ENCODE measurements at regions not wholly inside any gene's neighbourhood (a gene's known extent, or its start where the extent isn't known, plus 50 kb on each side); places are given as distances from the start of the nearest gene placed in this dataset.

DNA sequence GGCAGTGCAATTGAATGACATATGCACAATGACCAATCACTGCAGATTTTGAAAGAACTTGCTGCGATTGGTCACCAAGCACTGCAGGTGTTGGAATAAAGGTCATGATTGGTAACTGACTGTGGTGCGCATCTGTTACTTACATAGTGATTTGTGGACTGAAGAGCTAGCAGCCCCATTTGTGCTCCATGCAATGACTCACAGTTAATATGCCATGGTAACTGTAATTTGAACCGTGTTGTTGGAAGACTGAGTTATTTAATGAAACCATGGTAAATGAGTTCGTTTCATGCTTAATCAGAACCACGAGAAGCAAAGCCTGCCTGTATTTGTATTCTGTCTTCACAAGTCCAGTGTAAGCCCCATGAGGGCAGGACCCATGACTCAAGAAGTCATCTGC is 220.5 kb downstream of the TJP1 start:
- H3K27ac ChIP-seq: no peak overlapping the region
- TF ChIP-seq, protein P1, sequence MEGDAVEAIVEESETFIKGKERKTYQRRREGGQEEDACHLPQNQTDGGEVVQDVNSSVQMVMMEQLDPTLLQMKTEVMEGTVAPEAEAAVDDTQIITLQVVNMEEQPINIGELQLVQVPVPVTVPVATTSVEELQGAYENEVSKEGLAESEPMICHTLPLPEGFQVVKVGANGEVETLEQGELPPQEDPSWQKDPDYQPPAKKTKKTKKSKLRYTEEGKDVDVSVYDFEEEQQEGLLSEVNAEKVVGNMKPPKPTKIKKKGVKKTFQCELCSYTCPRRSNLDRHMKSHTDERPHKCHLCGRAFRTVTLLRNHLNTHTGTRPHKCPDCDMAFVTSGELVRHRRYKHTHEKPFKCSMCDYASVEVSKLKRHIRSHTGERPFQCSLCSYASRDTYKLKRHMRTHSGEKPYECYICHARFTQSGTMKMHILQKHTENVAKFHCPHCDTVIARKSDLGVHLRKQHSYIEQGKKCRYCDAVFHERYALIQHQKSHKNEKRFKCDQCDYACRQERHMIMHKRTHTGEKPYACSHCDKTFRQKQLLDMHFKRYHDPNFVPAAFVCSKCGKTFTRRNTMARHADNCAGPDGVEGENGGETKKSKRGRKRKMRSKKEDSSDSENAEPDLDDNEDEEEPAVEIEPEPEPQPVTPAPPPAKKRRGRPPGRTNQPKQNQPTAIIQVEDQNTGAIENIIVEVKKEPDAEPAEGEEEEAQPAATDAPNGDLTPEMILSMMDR (conservative IDR thresholded peaks at IDR 0.05): no peak
- no peak for TF ChIP-seq ZFX (IDR thresholded peaks at IDR 0.05)

DNA sequence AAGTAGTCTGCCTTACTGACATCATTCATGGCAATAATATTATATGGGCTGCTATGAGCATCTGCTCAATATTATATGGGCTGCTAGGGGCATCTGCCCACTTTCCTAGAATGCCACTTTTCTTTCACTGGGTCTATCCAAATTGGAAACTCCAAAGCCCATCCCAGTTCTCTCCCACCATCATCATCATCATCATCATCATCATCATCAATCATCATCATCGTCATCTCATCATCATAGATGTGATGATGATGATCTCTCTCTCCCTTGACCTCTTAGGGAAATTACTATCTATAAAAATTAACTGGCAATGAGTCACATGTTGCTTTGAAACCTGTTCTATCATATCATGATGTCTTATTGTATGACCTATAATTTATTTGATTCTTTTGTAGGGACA is 222.0 kb downstream of the TJP1 start:
- H3K27ac ChIP-seq: no peak overlapping the region
- TF ChIP-seq ZFX (IDR thresholded peaks at IDR 0.05): no peak
- TF ChIP-seq, protein P1 (conservative IDR thresholded peaks at IDR 0.05): no peak

DNA sequence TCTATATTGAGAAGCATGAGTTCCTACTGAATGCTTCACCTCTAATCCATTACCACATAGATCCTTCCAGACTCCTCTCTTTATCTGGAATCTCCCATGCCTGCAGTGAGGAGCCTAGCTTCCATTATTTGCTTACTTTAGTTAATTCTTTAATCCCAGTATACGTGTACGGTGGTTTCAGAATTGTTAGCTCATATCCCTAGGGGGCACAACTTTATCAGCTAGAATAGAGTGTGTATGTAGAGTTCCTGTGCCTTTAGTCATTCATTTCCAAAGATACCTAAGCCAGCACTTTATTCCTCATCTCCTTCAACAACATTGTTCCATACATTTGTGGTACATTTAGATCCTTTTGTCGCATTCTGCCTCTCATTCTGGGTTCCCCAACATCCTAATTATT is 226.0 kb downstream of the TJP1 start:
- H3K27ac ChIP-seq: no peak overlapping the region

DNA sequence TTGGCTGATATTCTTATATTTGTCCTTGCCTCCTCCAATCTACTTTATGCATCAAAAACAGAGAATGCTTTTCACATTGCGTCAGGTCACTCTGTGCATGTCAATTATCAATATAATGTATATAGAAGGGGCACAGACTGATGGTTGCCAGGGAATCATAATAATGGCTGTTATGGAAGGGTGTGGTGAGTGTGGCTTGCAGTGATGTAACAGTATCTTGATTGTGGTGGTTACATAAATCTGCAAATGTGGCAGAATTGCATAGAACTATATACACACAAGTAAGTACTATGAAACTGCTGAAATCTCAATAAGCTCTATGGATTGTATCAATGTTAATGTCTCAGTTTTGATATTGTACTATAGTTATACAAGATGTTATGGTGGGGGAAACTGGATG is 228.6 kb downstream of the TJP1 start:
- TF ChIP-seq, protein P1 (conservative IDR thresholded peaks at IDR 0.05): no peak
- TF ChIP-seq ZFX (IDR thresholded peaks at IDR 0.05): no peak
- H3K27ac ChIP-seq: no peak overlapping the region

More for the DNA sequence above, 226.0 kb downstream of the TJP1 start:
- TF ChIP-seq, protein P1 (conservative IDR thresholded peaks at IDR 0.05): no peak

DNA sequence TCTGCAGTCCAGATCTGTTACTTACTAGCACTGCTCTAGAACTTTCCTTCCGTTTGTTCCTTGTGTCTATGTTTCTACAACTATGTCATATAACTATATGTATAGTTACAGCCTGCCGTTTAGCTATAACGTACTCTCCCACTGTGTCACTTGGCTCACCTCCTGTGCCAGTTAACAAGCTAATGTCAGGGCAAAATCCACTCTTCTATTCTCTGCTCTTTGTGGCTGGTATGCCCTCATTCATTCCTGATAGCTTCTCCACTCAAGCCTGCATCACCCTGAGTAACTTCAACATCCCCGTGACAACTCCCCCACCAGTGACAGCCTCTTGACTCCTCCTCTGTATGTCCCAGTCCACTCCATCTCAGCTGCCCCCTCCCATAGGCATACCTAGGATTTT is 229.2 kb downstream of the TJP1 start:
- TF ChIP-seq, protein P1 (conservative IDR thresholded peaks at IDR 0.05): no peak
- no peak for TF ChIP-seq ZFX (IDR thresholded peaks at IDR 0.05)
- H3K27ac ChIP-seq: no peak overlapping the region

DNA sequence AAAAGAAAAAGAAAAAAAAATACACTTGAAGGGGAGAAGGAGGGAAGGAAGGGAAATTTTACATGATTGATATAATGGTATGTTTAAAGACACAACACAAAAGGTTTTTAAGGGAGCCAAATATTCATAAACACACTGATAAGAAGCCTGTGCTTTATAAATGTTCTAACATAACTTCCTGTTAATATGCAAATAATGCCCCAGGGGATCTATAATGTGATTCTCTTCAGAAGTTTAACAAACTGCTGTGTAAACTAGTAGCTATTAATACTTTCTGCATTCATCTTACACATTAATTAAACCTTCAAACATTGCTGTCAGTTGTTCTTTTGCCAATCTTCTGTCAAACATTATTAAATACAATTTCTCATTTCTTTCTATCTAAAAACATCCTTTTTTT is 231.6 kb downstream of the TJP1 start:
- H3K27ac ChIP-seq: no peak overlapping the region
- TF ChIP-seq ZFX (IDR thresholded peaks at IDR 0.05): no peak
- TF ChIP-seq, protein P1 (conservative IDR thresholded peaks at IDR 0.05): peak; percentile 14

DNA sequence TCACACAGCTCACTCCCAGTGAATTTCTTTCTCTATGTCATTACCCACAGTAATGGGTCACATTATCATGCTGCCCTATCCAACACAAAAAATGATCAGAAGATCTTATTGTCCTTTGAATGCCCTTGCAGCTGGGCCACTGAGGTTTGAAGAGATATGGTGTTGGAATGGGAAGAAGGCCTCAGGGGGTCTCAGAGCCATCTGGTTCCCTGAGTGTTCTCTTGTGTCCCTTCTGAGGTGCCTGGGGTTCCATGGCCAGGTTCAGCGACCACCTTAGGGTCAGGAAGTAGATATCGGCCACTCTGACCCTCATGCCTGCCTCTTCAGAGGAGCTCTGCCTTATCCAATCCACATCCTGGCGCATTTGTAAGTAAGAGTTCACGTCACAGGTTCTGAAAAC is 232.3 kb downstream of the TJP1 start:
- H3K27ac ChIP-seq: no peak overlapping the region
- TF ChIP-seq, protein P1 (conservative IDR thresholded peaks at IDR 0.05): no peak
- TF ChIP-seq ZFX (IDR thresholded peaks at IDR 0.05): no peak

All from C4-2B (cell line).